Renal pelvis (tissue), 1 donor: ENCODE measurements at regions not wholly inside any gene's neighbourhood (a gene's known extent, or its start where the extent isn't known, plus 50 kb on each side); places are given as distances from the start of the nearest gene placed in this dataset.

Experiments
- DNase-seq: peaks from one replicate; pipeline ENCODE4 v3.0.0-alpha.2; 2013

DNA sequence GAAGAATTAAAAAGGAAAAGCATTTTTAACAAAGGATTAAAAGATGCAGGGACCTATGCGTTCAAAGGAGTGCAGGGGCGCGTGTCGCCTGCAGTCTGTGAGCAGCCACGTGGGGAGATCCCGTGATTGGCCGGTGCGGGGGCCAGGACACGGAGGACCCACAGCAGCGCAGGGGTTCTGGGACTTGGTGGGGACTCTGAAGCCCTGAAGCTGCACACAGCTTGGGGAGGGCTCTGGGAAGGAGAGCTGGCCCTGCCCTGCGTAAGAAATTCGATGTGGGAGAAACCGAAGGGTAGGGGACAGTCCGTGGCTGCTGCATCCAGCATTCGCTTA is 268.1 kb downstream of the KLF6 start:
- no peak for DNase-seq

- DNase-seq = no peak
These were observed 268.6 kb downstream of the KLF6 start for GRCh38 chr10:3516234-3516922.

DNA sequence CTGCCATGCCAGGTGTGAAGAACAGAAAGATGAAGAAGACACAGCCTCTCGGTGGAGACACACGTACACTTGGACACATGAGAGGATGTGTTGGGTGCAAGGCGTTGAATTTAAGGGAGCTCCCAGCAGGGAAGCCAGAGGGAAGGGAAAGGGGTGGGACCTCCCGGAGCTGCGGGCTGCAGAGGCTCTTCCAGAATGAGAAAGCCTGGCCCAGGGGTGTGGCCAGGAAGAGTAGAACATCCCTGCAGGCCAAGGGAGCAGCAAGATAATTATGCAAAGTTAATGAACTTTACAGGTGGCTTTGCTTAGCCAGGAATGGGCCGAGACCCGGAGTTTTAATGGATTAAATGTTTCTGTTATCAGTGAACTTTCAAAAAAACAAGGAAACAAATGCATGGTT is 270.3 kb downstream of the KLF6 start:
- DNase-seq = no peak

GRCh38 chr10:3512263-3512662 is 272.7 kb downstream of the KLF6 start:
- no peak for DNase-seq

DNA sequence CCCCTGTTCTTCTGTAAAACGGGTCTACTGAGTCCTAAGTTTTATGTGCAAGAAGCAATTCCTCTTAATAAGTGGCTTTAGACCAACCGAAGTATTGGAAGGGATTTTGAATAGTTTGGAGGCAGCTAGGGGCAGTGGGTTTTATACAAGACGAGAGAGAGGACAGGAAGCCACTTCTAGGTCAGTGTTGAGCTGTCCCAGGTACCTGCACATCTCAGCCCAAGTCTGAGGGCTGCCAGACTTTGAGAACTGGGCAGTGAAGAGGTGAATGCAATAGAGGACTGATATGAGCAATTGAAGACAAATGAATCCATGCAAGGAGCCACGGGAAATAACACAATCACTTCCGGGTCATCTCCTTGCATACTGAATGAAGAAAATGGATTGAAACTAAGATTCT is 273.5 kb downstream of the KLF6 start:
- no peak for DNase-seq

DNA sequence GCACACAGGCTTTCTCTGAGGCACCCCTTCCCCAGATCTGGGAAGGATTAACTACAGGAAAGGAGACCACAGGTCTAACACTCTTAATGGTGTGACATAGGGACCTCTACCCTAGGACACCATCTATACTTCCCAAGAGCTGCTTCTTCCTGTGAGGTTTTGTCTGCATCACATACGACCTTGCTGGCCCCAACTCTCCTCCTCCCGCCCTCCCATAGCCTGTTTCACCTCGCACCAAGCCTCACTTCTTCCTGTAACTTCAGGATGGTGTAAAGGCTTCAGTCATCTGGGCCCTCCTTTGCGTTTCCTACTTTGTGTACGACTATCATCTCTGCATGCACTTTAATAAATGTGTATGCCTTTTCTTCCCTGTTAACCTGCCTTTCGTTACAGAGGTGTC is 274.3 kb downstream of the KLF6 start:
- no peak for DNase-seq

- no peak for DNase-seq
These were observed 275.7 kb downstream of the KLF6 start for GRCh38 chr10:3509355-3509754.

- DNase-seq = no peak
These were observed 281.7 kb downstream of the KLF6 start for GRCh38 chr10:3503299-3503698.

DNA sequence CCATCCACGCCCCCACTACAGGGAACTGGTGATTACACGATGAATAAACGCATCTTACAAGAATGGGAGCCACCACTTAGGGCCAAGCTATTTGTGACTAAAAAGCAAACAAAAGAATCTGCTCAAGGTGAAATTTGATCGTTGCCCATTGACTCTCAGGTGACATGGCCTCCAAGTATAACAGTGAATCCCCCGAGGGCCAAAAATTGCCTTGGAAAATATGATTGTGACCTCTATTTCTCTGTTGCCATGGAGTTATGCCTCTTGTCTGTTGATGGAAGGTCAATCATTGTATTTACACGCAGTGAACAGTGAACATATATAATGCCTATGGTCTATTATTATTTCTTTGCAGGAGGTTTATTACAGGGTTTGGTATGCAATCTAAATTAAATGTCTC is 282.3 kb downstream of the KLF6 start:
- DNase-seq = no peak

DNA sequence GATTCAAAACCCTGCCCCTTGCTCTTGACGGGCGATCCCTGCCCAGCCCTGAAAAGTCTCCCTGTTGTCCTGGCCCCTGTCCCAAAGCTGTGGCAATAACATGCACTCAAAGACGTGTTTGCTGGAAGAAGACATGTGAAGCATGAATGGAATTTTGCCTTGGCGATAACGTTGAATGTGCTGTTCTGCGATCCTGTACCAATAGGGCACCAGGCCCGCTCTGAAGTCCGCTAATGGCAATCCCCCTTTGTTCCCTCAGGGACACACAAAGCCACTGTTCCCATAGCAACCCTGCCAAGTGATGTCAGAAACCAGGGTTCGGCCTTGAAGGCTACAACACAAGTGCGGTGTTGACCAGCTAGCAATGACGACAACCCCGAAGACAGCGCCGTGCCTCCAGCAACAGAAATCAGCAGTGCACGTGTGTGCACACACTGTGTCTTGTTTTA is 284.6 kb downstream of the KLF6 start:
- DNase-seq = no peak

- DNase-seq = no peak
These were observed 285.9 kb downstream of the KLF6 start for GRCh38 chr10:3499120-3499519.

DNA sequence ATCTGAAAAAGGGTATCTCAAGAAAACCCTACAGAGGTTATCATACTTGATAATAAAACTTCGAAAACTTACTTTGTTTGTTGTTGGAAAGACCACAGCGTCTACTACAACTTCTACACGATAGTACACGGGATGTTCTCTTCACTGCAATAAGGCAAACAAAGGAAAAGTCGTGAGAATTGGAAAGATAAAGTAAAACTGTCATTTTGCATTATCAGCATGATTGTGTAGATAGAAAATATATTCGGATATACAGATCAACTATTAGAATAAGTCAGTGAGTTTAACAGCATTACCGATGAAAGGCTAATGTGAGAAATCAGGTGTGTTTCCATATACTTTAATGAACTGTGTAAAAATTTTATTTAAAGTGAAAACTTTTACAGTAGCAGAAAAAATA is 287.4 kb downstream of the KLF6 start:
- DNase-seq = no peak

DNA sequence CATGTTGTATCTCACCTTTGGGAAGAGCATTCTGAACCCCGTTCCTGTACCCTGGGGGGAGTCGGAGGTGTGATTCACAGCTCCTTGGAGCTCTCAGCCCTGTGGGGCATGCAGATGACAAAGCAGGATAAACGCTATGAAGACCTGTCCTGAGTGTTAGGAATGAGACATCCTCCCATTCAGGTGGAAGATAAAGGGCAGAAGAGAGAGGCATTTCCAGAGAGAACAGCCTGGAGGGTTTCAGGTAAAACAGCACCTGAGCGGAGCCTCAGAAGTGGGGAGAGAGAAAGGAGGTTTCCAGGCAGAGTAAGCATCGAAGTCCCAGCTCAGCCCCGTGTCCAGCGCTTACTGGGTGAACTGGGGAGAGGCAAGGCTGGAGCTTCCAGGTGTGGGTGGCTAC is 288.9 kb downstream of the KLF6 start:
- no peak for DNase-seq

GRCh38 chr10:3495281-3495680 is 289.7 kb downstream of the KLF6 start:
- DNase-seq = no peak

DNA sequence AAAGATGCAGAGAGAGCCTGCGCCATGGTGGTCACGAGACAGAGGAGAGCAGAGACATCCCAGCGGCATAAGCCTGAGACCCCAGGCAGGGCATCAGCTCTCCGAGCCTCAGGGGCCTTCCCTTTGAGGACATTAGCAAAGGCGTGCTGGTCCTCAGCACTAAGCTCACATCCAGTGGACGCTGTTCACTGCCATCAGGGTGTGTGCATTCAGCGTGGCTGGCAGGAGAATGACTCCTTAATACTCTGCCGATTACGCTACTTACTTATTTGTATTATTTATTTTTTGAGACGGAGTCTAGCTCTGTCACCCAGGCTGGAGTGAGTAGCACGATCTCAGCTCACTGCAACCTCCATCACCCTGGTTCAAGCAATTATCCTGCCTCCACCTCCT is 290.2 kb downstream of the KLF6 start:
- no peak for DNase-seq

GRCh38 chr10:3494131-3494837 is 290.7 kb downstream of the KLF6 start:
- no peak for DNase-seq

DNA sequence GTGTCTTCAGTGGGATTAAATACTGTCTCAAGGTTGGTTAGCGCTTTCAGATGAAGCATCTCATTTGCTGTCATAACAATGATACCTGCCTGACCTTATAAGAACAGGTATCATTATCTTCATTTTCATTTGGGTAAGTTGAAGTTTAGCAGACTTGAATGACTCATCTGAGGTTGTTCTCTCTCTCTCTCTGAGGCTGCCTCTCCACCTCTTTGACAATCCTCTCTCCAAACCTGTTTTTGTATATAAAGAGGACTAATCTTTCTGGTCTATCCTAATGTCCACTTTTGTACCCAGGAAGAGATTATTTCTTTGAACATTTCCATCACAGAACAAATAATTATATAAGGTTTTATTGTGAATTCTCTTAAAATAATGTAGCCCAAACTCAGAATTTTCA is 291.4 kb downstream of the KLF6 start:
- DNase-seq = no peak

DNA sequence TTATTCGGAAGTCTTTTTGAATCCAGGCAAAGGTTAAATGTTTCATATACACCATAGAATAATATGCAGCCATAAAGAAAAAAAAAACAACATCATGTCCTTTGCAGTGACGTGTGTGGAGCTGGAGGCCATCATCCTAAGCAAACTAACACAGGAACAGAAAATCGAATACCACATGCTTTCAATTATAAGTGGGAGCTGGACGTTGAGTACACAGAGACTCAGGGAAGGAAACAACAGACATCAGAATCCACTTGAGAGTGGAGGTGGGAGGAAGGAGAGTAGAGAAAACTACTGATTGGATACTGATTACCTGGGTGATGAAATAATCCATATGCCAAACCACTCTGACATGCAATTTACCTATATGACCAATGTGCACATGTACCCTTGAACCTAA is 293.4 kb downstream of the KLF6 start:
- DNase-seq = no peak

DNA sequence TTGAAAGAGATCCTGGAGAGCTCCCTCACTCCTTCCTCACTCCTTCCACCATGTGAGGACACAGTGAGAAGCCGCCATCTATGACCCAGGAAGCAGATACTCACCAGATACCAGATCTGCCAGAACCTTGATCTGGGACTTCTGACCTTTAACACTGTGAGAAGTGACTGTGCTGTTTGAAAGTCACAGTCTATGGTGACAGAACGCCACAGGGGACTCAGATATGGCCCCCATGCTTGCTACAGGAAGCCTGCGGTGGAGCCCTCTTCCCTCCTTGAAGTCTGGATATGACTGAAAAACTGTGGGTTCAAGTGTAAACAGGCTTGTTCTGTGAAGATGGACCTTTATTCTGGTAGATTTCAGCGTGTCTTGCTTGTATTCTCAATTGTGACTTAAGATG is 297.8 kb downstream of the KLF6 start:
- DNase-seq = no peak

DNA sequence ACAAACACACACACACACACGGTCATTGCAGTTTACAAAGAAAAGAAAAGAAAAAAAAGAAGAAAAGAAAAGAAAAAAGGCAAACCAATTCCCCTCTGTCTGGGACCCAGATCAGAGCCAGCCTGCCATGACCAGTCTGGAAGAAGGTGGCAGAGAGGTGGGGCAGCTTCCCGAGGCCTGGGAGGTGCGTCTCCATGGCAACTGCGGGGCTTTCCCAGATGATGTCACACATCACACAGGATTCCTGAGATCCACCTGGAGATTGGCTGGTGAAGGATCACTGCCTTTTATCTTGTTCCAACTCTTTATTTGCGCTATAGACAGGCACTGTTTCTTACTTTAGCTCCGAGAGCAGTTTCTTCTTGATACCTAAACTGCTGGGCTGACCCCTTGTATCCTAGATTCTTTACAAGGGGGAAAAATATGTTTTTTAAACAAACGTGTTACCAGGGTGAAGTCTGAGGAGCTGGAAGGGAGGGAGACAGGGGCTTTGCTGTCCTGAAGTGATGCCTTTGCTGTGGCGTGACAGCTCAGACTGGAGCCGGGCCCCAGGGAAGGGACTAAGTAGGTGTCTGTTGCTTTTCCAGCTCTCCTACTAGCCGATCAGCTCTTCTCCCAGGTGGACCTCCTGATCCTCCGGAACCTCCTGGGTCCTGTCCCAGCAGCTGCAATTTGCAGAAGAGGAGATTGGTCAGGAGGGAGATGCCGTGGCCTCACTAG is 298.5 kb downstream of the KLF6 start:
- peak; percentile 87 for DNase-seq

- DNase-seq = no peak
These were observed 299.8 kb downstream of the KLF6 start for GRCh38 chr10:3485057-3485686.

GRCh38 chr10:3484306-3485056 is 300.5 kb downstream of the KLF6 start:
- no peak for DNase-seq
